Kidney capillary endothelial cell (primary cell): ENCODE measurements at regions not wholly inside any gene's neighbourhood (a gene's known extent, or its start where the extent isn't known, plus 50 kb on each side); places are given as distances from the start of the nearest gene placed in this dataset.

Experiments used
- DNase-seq: peaks from one replicate; pipeline ENCODE4 v3.0.0-alpha.2; 2018; ENCODE audit warnings: low spot score

DNA sequence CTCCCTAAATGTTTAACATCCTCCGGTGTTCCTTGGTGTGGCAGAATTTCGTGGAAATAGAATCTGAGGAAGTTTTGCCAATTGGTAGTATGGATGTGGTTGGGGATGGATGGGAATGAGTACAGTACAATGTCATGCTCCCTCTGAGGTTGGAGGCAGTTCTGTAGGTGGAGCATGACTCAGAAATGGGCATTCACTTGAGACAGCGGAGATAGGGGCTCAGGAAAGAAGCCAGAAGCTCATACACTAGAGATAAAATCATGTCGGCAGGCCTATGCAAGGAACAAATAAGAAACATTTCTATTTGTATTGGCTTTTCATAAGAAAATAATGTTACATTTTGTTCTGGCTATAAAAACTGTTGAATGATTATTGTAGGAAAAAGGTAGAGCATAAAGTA, 196.0 kb downstream of the URB2 start:
- DNase-seq: no peak

DNA sequence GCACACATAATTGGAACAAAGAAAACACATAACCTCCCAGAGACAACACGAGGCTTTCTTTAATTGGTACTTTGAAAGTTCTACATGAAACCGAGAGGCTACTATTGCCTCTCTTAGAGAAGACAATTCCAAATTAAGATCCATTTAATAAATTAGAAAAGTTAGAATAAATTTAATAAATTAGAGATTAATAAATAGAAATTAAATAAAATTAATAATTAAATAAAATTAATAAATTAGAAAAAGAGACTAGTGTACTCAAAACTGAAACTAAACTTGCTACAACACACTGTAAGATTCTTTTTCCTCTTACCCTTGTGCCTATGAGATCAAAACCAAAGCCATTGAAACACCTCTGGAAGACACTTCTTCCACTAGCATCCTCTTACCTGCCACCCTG, 199.0 kb downstream of the URB2 start:
- DNase-seq: no peak

DNA sequence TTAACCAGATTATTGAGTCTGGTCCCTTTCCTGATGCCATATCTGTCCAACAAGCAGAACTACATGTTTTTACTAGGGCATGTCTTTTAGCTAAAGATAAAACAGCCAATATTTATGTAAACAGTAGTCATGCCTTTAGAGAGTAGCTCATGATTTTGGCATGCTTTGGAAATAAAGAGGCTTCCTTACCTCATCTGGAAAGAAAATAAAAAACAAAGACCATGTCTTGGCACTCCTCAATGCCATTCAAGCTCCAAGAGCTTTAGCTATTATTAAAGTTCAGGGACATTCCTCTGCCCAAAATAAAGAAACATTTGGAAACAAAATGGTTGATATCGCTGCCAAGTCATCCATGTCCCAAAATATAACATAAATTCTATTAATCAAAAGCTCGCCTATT, 202.4 kb downstream of the URB2 start:
- DNase-seq: no peak

DNA sequence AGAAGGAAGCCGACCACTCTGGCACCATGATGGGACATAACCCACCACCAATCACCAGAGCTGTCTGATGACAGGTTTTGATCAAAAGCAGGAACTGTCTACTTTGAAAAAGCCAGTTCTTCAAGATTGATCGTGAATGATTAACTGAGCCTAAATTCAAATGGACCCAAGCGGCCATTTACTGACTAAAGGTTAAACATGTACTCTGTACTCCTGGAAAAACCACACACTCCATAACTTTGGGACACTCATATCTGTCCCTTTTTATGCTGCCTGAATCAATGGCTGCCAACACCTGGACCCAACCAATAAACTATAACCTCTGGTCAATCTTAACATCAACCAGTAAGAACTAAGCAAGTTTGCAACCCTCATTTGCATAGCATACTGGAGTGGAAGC, 206.6 kb downstream of the URB2 start:
- DNase-seq: no peak

DNA sequence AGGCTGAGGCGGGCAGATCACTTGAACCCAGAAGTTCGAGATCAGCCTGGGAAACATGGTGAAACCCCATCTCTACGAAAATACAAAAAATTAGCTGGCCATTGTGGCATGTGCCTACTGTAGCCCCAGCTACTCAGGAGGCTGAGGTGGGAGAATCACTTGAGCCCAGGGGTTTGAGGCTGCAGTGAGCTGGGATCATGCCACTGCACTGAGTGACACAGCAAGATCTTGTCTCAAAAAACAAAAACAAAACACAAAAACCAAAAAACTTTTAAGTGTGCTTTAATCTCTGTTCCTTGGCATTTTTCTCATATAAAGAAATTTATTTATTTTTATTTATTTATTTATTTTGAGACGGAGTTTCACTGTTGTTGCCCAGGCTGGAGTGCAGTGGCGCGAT, 208.2 kb downstream of the URB2 start:
- DNase-seq: no peak

DNA sequence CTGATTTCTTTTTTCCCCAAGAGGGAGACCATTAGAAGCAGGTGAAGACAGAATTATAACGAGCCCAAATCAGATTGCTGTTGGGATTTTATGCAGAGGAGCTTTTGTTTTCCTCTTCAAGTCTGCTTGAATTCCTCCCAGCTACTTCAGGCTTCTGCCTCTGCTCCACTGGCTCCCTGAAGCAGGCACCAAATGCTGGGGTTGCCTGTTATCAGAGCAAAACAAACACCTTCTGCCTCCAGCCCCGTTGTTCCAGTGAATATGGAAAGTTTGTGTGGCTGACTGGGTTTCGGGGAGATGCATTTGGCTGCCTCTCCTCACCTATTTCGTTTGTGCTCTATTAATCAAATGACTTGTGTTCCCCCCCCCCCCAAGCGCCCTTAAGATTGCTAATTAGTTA, 209.2 kb downstream of the URB2 start:
- DNase-seq: no peak

DNA sequence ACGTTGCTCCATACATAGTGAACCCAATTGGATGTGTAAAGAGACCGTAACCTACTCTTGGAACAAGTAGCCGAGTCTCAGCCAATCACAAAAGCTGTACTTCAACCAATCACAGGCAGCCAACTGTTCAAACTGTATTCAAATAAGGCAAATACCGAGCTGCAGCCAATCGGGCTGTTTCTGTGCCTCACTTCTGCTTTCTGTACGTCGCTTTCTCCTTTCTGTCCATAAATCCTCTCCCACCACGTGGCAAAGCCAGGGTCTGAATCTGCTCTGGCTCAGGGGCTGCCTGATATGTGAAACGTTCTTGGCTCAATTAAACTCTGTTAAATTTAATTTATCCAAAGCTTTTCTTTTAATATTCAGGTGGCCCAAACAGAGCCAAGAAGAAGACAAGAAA, 210.3 kb downstream of the URB2 start:
- no peak for DNase-seq

DNA sequence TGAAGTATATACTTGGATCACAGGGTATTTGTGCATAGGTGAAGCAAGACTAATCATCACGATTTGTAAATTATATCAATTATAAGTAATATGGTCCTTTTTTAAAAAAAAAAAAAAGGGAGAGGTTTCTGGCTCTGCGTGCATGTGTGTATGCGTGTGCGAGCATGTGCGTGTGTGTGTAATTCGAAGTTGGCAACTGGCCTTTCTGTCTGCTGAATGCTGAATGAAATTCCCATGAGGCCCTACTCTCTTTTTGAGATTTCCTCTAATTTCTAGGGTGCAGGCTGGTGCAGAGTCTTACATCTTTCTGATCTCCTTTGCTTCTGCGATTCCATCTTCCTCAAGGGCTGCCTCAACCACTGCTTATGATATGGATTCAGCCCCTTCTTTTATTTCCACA, 212.2 kb downstream of the URB2 start:
- no peak for DNase-seq

DNA sequence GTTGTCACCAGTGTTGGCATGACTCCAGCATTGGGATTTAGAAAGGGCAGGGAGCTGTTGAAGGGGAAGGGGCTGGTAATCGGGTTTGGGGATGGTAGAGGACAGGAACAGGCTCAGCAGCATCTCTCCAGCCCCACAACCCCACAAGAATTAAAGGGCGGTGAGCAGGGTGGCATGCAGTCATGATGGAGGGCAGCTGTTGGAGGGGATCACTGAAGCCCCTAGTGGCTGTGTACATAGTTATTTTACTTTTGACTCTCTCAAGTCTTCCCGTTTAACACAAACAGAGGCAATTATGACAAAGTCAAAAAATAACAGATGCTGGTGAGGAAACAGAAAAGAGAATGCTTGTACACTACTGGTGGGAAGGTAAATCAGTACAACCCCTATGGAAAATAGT, 213.8 kb downstream of the URB2 start:
- DNase-seq: no peak

DNA sequence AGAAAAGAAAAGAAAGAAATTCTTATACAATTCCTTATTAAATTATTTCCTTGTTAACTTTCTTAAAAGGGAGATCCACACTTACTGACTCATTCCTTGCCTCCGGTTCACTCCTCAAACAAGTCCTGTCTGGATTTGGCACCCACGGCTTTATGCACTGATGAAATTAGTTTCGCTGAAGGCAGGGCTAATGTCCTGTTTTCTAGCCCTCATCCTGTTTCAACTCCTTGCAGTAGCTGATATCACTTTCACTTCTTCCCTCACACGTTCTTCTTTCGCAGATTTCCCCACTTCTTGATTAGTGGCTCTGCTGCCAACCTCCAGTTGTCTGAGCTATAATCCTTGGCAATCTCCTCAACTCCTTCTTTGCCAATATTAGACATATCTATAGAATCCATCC, 215.2 kb downstream of the URB2 start:
- DNase-seq: no peak

DNA sequence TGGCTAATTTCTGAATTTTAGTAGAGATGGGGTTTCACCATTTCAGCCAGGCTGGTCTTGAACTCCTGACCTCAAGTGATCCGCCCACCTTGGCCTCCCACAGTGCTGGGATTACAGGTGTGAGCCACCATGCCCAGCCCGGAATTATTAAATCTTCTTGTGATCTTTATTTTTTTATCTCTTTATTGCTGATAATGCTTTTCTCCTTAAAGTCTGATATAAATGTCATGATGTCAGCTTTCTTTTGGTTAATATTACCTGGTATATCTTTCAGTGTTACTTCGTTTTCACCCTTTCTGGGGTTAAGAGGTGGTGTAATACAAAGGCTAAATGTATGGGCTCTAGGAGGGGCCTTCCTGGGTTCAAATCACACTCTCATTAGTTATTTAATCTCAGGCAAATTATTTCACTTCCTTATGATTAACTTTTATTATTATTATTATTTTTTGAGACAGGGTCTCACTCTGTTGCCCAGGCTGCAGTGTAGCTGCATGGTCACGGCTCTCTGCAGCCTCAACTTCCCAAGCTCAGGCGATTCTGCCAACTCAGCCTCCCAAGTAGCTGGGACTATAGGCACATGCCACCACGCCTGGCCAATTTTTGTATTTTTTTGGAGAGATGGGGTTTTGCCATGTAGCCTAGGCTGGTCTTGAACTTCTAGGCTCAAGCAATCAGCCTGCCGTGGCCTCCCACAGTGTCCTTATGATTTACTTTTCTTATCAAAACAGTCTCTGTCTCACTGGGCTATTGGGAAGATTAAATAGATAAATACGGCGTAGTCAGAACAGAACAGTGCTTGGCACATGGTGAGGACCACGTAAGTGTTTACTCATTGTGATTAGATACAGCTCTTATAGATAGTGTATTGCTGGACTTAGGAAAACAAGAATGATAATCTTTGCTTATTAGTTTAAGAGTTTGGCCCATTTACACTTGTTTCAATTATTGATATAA, 216.5 kb downstream of the URB2 start:
- DNase-seq: no peak

DNA sequence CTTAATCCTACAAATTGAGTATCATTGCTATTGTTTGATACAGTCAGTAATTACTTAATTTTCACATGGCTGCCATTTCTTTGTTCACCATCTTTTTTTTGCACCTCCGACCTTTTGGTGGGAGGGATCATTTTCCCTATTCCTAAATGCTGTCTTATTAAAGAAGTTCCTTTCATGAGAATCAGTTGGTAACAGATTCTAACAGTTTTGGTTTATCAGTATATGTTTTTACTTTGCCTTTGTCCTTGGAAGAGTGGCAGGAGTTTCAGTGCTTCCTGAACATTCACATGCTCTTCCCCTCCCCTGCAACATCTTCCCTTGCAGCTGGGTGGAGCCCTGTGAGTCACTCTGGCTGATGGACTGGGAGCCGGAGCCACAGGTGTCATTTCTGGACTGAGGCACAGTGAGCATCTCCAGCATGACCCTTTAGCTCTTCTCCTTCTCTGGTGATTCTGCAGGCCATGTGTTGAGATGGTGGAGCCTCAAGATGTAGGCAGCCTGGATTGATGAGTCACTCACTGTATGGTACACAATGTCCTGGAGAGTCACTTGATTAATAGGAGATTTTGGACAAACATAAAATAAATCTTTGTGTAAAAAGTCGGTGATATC, 217.7 kb downstream of the URB2 start:
- DNase-seq: no peak

DNA sequence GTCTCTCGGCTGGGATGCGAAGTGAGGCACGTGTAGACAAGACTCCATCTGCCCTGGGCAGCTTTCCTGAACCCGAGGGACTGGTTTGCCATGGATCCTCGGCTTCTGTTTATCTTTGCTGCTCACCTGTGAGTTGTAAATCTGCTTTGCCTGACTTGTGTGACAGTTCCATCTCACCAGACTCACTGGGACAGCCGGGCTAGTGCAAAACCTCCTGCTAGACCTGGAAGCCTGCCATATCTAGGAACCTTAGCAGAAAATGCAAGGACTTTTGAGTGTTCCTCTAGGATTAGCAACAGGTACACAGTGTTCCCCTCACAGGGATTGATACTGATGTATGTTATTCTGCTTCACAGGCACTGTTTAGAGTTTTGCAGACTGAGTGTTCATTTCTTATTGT, 218.6 kb downstream of the URB2 start:
- DNase-seq: no peak

DNA sequence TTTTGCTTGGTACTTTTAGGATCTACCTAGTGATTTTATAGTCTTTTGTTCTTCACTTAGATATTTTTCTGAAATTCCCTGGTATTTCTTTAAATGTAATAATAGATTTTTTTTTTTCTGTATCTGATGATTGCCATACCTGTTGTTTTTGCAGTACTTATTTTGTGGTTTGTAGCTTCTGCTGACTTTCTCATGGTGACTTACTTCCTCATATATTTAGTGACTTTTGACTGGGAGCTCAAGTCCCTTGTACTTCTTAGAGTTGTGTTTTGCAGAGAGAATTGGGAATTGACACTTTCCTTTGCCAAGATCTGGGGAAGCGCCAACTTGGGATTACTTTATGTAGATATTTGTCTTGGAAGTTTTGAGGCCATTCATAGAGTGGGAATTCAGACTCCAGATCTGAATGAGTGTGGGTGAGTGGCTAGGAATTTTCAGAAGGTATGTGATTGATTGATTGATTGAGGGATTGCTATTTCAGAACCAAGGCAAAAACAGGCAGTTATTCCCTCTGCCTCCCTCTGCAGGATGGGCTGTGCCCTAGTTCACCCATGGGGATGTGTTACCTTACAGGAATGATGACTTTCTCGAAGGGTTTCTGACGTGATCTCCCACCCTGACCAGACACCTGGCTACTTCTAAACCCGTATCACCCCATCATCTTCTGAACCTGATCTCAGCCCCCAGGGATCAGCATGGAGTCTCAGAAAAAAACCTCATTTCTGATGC, 219.5 kb downstream of the URB2 start:
- no peak for DNase-seq

DNA sequence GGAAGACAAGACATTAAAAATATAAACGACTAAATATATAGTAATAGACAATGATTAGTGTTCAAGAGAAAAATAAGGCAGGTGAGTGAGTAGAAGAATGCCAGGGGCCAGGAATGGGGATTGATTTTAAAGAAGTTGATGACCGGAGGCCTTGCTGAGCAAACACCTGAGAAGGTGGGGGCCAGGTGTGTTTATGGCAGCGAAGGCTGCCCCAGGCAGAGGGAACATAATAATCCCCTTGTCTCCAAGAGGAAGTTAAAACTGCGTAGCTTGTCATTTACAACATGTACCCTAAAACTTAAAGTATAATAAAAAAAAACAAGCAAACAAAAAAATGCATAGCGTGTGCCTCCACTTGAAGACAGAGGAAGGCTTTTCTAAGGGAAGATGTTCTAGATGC, 220.3 kb downstream of the URB2 start:
- DNase-seq: no peak

DNA sequence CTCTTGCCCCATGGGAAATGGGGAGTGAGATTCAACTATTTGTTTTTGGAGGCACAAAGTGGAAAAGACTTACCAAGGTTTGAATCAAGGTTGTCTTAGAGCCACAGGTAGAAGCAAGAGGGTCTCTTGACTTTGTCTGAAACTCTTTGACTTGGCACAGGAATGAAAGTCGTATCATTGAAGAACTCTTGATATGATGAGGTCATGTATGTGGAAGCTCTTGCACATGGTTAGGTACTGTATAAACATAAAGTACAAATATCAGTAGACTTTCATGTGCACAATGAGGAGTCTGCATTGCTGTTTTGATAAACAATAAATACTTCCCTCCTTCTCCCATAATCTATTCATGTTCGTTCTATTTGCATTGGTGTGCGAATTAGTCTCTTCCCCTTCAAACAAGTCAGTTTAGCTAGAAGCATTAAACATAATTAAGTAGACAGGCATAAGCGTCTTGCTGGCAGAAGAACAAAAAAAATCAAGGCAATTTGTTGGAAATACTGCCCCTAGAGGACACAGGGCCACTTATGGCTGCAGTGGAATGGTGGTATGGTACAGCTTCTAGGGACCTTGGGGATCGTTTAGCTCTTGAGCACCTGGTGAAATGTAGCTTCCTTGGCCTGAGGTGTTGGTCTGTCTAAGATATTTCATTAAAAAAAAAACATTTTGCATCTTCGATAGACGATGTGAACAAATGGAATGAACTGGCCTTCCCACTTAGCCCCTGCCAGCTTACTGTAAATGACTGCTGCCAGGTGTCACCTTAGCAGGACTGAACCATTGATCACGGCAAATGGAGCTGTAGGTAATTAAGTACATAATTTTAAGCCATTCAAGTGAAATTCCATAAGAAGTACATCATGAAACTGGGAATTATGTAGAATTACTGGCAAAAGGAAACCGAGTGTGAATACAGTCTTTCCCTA, 218.0 kb upstream of the GALNT2 start:
- DNase-seq: no peak

DNA sequence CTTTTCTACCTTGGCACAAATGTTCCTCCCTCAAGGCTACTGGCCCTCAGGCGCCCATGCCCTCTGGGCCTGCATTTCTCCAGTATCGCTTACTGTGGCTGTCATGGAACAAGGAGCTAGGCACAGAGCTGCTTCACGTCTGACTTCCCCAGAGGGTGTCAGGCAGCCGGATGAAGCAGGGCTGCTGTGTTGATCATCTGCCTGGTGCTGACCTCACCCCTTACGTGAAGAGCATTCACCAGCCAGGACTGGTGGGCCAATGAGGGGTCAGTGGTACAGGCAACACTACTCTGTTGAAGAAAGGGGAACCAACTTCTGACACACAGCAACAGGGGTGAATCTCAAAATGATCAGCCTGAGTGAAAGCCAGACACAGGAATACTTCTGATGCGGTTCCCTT, 215.5 kb upstream of the GALNT2 start:
- no peak for DNase-seq

DNA sequence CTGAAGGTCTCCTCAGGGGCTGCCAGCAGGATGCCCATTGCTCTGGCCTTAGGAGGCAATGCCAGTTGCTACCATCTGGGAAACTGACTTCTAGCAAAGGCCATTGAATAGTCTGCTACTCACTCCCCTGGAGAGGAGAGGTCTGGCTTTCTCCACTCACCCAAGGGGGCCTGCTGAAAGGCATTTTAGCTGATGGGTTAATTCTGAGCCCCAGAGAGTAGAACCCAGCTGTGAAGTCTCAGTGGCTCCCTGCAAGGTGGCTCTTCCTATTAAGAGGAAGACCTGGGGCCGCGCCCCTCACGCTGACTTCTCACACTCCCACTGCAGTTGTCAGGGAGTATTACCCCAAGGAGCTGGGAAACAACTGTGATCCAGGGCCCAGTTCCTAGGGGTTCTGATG, 213.3 kb upstream of the GALNT2 start:
- no peak for DNase-seq

DNA sequence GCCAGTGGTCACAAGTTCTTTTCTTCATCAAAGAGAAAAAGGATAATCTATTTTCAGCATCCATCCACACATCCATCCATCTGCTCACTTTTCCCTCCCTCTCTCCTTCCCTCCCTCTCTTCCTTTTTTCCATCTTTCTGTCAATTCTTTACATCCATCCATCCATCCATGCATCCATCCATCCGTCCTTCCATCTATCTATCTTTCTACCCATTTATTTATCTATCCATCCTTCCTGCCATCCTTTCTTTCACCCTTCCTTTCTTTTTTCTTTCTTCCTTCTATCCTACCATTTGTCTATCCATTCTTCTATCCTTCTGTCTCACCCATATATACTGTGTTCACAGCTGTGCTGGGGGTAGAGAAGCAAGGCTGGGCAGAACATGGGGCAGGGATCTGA, 212.4 kb upstream of the GALNT2 start:
- no peak for DNase-seq

DNA sequence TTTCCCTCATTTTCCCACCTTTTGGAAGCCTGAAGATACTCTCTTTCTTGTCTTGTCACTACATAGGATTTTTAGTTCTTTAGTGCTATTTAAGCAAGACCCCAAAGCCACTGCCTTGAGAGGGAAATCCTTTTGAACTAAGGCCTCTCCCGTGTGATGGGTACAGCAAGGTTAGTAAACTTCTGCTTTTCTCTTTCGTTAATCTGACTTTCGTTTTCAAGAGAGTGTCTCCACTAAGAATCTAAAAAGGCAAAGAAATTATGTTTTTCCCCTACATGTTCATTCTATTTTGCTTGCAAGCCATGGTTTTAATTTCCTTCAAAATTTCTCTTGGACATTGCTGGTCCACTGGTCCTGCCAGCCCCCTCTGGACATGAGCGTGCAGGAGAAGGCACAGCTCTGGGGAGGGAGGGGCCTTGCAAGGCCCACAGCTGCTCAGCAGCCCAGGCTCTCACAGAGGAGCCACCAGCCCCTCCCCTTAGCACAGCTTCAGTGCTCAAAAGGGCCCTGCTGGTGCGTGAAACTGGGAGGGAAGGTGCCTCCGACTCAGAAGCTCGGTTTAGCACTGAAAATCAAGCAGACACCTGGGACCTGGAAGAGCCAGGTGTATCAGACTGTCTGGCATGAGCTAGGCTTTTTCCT, 210.9 kb upstream of the GALNT2 start:
- no peak for DNase-seq

DNA sequence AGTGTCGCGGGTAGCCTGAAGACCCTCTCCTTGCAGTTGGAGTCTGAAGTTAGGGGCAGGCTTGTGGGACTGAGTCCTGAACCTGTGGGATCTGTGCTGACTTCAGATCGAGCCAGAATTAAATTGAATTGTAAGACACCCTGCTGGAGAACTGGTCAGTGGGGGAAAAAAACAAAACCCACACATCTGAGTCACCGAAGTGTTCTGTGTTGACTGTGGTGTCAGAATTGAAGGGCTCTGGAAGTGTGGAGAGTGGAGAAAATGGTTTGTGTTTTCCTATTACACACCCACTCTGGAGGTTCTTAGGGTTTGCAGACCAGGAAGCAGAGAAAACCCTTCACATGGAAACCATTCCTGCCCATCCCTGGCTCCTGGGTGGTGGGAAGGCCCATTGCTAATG, 209.5 kb upstream of the GALNT2 start:
- DNase-seq: no peak

DNA sequence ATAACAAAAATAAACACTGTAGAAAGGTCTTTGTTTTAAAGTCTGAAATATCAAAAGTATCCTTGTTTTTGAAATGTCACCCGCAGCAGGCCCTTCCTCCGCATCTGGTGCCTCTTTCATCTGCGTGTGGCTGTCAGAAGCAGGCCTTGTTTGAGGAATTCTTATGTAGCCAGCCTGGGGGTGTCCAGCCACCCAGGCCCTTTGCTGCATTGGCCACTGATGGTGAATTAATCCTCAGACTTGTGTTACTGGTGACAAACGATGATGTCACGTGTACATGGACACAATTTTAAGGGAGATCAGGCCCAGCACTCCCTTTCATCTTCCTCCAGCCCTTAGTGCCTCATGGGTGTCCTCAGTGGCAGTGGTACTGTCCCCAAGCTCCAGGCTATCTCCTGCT, 208.0 kb upstream of the GALNT2 start:
- no peak for DNase-seq
